Type B pancreatic cell (in vitro differentiated cells): ENCODE measurements at regions not wholly inside any gene's neighbourhood (a gene's known extent, or its start where the extent isn't known, plus 50 kb on each side); places are given as distances from the start of the nearest gene placed in this dataset.

Experiments used
- DNase-seq: peaks from one replicate; pipeline ENCODE4 v3.0.0; 2021; ENCODE audit warnings: mixed read lengths; ENCODE audit not compliant: unreplicated experiment; ENCODE audit errors: extremely low spot score
- H3K27ac Mint-ChIP-seq: 2 replicates; pipeline ENCODE4 v1.8.0; 2021; ENCODE audit warnings: mild to moderate bottlenecking, mixed read lengths
- H3K27me3 Mint-ChIP-seq: 2 replicates; pipeline ENCODE4 v1.8.0; 2021; ENCODE audit warnings: mixed read lengths
- H3K36me3 Mint-ChIP-seq: 2 replicates; pipeline ENCODE4 v1.8.0; 2021; ENCODE audit warnings: mixed read lengths
- H3K4me1 Mint-ChIP-seq: one replicate; pipeline ENCODE4 v1.8.0; 2021; ENCODE audit warnings: mixed read lengths; ENCODE audit not compliant: unreplicated experiment
- H3K4me3 Mint-ChIP-seq: 2 replicates; pipeline ENCODE4 v1.8.0; 2021; ENCODE audit warnings: mild to moderate bottlenecking, mixed read lengths
- H3K9me3 Mint-ChIP-seq: 2 replicates; pipeline ENCODE4 v1.8.0; 2021; ENCODE audit warnings: mixed read lengths
- TF ChIP-seq, protein P1 (sequence below): fragments of 200-600 bp; sonication (generic); conservative IDR thresholded peaks from 2 replicates; pipeline ENCODE4 v1.5.0; 2021; ENCODE audit warnings: antibody characterized with exemption, mild to moderate bottlenecking

DNA sequence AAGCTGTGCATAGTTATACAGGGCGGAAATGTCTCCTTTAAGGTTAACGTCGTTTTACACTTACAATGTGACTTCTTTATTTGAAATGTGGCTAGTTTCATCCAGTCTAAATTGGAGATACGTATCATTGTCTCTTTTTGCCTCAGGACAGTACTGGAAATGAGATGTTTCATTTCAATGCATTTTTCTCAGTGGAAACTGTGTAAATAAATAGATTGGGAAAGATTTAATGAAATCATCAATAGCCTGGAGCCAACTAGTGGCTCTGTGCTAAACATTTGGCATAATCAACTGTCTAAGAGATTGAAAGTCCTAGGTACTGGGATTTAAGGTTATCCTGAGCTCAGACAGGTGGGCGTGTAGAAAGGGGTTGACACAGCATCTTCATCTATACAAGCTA is 691.5 kb upstream of the CCDC54 start:
- Mint-ChIP-seq H3K27me3 (no peaks in the 10 kb centered on the region), H3K36me3 (no peaks in the 10 kb centered on the region), H3K4me3 (no peak overlapping the region), H3K4me1 (no peaks in the 10 kb centered on the region), H3K9me3 (no peaks in the 10 kb centered on the region), H3K27ac (no peak overlapping the region)
- TF ChIP-seq, protein P1, sequence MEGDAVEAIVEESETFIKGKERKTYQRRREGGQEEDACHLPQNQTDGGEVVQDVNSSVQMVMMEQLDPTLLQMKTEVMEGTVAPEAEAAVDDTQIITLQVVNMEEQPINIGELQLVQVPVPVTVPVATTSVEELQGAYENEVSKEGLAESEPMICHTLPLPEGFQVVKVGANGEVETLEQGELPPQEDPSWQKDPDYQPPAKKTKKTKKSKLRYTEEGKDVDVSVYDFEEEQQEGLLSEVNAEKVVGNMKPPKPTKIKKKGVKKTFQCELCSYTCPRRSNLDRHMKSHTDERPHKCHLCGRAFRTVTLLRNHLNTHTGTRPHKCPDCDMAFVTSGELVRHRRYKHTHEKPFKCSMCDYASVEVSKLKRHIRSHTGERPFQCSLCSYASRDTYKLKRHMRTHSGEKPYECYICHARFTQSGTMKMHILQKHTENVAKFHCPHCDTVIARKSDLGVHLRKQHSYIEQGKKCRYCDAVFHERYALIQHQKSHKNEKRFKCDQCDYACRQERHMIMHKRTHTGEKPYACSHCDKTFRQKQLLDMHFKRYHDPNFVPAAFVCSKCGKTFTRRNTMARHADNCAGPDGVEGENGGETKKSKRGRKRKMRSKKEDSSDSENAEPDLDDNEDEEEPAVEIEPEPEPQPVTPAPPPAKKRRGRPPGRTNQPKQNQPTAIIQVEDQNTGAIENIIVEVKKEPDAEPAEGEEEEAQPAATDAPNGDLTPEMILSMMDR = no peak
- DNase-seq = no peak

DNA sequence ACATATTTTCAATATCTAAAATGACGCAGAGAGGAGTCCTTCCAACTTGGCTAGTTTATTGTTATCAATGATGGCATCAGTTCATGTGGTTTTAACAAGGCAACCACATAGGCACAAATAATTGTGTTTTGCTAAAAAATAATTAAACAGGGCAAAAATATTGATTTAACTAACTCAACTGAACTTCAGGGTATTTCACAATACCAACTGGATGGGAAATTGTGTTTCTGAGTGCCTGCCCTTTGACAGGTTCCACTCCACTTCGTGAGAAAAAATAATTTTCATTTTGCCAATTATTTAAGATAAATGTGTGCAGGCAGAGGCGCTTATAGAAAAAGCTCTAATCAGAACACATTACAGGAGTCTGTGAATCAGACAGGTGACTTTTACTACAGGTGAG is 689.3 kb upstream of the CCDC54 start:
- TF ChIP-seq, protein P1 = no peak
- Mint-ChIP-seq H3K27ac (no peak overlapping the region), H3K4me3 (no peak overlapping the region), H3K4me1 (peaks cover 4% of the 10 kb centered on the region), H3K27me3 (no peaks in the 10 kb centered on the region), H3K9me3 (no peaks in the 10 kb centered on the region), H3K36me3 (no peaks in the 10 kb centered on the region)
- no peak for DNase-seq

DNA sequence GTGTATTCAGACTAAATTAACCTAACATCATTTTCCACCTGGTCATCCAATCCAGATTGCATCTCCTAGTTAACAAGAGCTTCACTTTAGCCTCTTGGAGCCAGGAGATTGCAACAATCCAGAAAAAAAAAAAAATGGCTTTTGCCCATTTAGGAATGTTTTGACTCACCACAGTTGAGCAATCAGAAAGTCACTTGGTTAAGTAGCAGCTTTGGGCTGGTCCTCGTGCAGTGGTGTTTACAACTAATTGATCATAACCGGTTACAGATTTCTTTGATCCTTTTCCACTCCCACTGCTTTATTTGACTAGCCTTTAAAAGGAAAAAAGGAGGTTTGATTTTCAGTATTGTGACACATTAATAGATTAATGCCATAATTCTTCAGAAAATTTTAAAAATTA is 688.8 kb upstream of the CCDC54 start:
- Mint-ChIP-seq H3K4me1 (peaks cover 4% of the 10 kb centered on the region), H3K27me3 (no peaks in the 10 kb centered on the region), H3K9me3 (no peaks in the 10 kb centered on the region), H3K27ac (no peak overlapping the region), H3K36me3 (no peaks in the 10 kb centered on the region), H3K4me3 (no peak overlapping the region)
- TF ChIP-seq, protein P1 = no peak
- no peak for DNase-seq

DNA sequence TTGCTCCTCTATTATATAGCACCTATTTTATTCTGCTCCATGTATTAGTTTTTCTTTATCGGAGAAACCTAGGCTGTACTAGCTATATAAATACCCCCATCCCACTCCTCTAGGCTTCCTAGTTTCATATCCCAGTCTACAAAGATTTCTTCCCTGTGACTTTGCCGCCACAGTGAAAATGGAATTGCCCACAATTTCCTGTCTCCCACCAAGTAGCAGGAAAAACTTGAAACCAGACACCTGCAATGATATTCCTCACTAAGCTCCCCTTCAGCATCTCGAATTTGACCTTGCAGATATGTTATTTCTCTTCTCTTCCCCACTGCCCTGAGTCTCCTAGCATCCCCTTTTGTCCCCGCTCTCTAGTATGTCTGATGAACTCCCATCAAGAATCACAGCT is 685.8 kb upstream of the CCDC54 start:
- TF ChIP-seq, protein P1 = no peak
- Mint-ChIP-seq H3K4me1 (peaks cover 4% of the 10 kb centered on the region), H3K27ac (no peak overlapping the region), H3K4me3 (no peak overlapping the region), H3K36me3 (no peaks in the 10 kb centered on the region), H3K27me3 (no peaks in the 10 kb centered on the region), H3K9me3 (no peaks in the 10 kb centered on the region)
- DNase-seq = no peak

DNA sequence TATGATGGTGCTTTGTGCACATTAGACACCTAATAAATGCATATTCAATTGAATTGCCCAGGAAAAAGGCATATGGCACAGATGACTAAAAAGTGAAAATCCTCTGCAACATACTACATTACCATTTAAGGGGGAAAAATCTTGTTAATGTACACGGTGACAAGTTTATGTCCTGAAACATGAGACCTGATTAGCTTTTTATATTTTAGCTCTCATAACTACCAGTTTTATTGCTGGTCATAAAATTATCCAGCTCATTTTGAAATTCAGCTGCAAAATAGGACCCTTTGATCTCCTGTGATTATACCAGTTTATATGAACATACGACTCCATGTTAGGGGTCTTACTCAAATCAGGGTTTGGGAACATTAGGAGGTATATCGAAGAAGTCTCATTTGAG is 684.6 kb upstream of the CCDC54 start:
- Mint-ChIP-seq H3K4me3 (no peak overlapping the region), H3K36me3 (no peaks in the 10 kb centered on the region), H3K9me3 (no peaks in the 10 kb centered on the region), H3K27ac (no peak overlapping the region), H3K27me3 (no peaks in the 10 kb centered on the region), H3K4me1 (peaks cover 4% of the 10 kb centered on the region)
- DNase-seq = no peak
- TF ChIP-seq, protein P1 = no peak

DNA sequence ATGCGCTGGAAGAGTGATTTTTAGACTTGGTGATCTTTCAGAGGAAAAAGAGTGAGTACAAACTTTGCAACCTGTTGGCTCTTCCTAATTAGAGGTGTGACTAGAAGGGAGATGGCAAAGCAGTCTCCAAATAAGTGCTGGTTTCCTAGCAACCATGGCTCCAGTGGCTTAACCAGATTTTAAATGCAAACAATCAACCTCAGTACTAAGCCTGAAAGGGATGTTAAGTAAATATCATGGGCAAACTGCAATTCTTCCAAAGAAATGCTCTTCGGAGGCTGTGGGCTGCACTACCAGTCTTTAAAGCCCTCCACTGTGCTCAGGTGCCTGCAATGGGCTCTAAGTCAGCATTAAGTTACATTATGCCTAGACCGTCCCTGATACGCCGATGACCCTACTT is 678.1 kb upstream of the CCDC54 start:
- TF ChIP-seq, protein P1 = no peak
- H3K36me3 Mint-ChIP-seq = no peaks in the 10 kb centered on the region
- no peak overlapping the region for H3K4me3 Mint-ChIP-seq
- no peak for DNase-seq
- no peak overlapping the region for H3K27ac Mint-ChIP-seq
- no peaks in the 10 kb centered on the region for H3K27me3 Mint-ChIP-seq
- H3K9me3 Mint-ChIP-seq = no peaks in the 10 kb centered on the region
- H3K4me1 Mint-ChIP-seq = peaks cover 10% of the 10 kb centered on the region
